T-helper 9 cell (primary cell): ENCODE measurements at regions not wholly inside any gene's neighbourhood (a gene's known extent, or its start where the extent isn't known, plus 50 kb on each side); places are given as distances from the start of the nearest gene placed in this dataset.

Experiments used
- DNase-seq: peaks from one replicate; pipeline ENCODE4 v3.0.0-alpha.2; 2020

DNA sequence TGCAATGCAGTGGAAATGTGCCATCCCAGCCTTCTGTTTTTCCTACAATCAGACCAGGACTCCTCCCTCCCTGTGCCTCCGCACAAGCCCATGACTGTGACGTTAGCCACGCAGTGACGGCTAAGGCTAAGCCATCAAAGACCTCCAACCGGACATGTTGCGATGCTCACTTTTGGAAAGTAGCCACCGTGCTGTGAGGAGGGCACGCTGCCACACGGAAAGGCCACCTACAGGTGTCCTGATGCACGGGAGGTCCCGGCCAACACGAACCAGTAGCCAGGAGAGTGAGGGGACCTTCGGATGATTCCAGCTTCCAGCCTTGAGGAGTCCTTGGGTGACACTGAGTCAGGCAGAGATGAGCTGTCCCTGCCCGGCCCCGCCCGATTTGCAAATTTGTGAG lies 53.9 kb downstream of the FOXL1 start:
- no peak for DNase-seq

DNA sequence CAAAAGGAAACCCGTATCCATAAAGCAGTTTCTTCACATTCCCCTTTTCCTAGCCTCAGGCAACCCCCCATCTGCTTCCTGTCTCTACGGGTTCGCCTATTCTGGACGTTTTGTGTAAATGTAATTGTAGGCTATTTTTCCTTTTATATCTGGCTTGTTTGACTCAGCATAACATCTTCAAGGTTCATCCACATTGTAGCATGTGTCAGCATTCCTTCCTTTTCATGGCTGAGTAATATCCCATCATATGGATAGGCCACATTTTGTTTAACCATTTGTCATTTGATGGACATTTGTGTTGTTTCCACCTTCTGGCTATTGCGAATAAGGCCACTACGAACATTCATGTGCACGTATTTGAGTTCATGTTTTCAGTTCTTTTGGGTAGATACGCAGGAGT lies 54.6 kb downstream of the FOXL1 start:
- no peak for DNase-seq

DNA sequence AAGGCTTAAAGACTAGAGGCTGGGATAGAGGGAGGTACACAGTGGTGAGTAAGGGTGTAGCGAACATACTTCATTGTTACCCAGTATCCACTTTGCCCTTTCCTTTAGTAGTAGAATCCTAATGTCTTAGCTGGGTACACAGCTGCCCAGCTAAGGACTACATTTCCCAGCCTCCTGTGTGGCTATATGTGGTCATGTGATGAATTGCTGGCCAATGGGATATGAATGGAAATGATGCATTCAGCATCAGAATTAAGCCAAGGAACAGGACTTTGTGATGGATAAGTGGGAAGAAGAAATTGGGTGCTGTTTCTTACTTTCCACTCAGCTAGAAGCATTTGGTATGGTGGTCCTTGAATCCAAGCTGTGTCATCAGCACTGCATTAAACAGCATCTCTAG lies 55.9 kb downstream of the FOXL1 start:
- DNase-seq = no peak

DNA sequence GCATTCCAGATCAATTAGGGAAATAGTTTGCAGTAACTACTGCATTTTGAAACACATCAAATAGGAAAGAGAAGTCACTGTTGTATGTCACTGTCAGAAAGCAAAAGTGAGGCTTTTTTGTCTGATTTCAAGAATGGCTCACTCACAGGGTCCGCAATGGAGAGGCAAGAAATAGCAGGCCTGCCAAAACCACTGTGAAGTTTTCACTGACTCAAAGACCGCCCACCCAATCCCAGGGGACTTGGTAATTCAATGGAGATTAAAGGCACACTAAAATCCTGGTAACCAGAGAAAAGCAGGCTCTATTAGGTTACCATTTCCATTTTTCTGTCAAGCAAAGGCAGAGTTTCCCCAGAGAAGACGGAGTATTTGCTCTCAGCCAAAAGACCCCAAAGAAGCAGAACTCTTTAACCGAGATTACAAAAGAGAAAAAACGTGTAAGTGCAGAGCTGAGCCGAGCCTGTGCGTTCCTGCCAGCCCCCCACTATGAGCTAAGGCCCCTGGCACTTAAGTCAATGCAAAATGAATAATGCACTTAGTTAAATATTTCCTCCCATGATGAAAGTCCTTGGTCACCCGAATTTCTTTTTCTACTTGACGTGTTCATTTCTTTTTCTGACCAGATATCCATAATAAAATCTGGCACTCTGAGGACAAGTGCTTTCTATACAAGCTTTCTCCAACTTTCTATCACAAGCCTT lies 57.0 kb downstream of the FOXL1 start:
- DNase-seq = no peak

DNA sequence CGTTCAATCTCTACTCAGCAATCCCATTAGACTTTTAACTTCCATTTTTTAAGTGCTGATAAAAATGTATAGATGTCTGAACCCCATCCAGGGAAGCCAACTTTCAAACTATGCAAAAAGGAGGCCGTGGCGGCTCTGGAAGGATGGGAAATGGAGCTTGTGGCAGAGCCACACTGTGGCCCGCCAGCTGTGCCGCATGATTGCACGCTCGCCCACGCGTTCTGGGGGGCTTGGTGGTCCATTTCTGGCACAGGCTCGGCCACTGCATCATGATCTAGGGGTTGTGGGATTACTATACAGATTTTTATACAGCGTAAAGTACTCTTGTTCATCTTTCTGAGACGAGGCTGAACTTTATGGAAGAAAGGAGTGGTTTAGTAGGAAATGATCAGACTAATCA lies 57.6 kb downstream of the FOXL1 start:
- DNase-seq = no peak

DNA sequence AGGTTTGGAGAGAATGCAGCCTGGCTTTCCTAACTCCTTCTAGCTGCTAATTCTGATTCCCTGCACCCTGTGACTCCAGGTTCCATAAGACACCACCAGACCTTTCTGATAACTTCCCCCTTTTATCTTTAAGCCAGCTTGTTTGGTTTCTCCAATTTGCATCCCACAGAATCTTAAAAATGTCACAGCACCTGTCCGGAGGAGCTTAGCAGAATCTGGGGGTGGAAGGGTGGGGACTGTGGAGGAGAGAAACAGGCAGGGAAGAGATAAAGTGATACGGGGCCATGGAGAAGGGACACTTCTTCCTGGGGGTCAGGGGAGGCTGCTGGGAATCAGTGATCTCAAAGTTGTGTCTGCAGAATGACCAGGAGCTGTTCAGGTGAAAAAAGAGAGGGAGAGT lies 59.4 kb downstream of the FOXL1 start:
- no peak for DNase-seq

DNA sequence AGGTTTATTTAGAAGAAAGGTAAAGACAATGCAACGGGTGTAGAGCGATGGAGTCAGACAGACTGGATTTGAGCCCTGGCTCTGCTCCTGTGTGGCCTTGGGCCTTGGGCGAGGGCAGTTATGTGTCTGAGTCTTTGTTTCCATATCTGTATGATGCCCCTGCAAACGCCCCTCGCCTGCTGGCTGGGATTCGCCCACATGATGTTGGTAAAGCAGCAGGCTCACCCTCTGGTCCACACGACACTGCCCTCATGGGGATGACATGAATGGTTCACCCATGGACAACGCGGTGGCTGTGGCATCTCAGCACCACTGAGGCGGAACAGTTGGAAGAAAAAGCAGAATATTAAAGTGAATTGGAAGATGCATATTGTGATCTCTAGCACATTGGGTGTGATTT lies 60.3 kb downstream of the FOXL1 start:
- DNase-seq = no peak

DNA sequence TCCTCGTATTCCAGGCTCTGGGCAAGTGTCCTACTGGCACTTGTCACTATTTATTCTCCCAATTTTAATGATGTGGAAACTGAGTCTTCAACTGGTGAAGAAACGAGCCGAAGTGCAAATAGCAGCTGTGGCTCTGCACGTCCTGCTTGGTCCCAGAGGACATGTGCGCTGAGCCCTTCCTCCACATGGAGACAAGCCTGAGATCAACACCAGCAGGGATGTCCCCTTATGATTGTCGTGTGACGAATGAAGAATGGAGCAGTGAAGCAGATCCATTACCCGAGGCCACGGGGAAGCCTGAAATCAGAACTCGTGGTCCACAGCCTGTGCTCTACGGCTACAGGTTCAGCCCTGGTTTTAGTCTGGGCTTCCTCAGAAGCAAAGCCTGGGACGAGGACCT lies 61.0 kb downstream of the FOXL1 start:
- DNase-seq = no peak

DNA sequence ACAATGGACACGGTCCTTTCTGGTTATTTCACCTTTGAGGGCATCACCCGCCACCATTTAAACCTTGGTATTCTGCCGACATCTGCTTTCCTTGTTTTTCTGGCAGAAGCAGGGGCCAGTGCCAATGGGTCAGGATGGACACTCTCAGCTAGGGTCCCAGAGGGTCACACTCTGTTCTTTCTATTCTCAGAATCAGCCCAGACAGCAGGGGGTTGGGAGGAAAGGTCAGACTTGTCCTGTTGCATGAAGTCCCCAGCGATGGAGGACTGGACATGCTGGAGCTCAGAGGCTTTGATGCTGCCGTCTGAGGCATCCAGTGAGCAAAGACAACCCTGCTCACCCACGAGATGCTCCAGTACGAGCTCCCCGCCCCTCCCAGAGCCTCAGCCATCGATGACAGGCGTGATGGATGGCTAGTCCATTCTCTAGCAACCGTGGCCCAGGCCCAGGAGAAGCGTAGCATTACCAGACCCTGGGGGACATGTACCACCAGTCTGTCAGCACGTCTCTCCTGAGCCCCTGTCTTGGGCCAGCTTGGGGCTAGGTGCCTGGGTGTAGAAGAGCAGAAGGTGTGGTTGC lies 62.0 kb downstream of the FOXL1 start:
- no peak for DNase-seq

DNA sequence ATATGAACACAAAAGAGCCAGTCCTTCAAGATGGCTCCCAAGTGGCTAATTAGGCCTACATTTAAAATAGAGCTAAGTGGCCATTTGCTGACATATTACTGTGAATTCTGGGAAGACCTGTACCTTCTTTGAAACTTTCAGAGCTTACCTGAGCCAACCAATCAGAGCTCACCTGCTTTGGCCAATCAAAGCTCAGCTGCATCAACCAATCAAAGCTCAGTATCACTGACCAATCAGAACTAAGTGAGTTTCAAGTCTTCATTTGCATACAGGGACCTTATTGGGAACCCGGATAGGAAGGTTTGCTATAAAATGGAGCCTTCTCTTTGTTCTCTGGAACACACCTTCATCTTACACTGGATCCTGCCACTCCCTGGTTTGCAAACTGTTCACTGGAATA lies 63.7 kb downstream of the FOXL1 start:
- no peak for DNase-seq

DNA sequence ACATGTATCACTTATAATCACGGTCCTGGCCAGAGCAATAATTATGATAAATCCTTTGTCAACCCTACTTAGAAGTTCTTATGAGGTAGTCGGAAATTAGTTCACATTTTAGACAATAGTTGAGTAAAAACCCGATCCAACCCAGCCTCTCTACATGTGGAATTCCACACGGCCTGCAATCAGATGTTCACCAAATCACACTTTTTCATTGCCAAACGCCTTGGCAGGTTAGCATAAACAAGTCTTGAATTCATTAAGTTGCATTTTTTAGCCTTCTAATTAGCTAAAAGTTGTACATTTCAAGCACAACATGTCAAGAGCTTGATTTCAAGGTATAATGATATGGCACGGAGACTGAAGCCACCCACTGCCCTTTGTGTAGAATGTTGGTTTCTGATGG lies 65.3 kb downstream of the FOXL1 start:
- no peak for DNase-seq

DNA sequence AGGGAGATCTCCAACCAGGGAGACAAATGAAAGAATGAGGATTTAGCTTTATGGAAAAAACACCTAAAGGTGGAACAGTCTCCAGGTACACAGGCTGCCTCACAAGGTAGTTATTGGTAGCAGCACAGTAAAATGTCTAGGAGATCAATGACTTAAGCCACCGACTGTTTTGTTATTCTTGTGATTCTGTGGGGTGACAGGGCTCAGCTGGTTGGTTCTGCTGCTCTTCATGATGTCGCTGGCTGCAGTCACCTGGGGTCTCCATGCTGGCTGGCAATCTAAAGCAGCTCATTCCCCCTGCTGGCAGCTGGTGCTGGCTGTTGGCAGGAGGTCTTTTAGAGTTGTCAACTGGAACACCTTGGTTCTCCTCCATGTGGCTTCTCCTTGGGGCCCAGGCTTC lies 69.2 kb downstream of the FOXL1 start:
- DNase-seq = no peak

DNA sequence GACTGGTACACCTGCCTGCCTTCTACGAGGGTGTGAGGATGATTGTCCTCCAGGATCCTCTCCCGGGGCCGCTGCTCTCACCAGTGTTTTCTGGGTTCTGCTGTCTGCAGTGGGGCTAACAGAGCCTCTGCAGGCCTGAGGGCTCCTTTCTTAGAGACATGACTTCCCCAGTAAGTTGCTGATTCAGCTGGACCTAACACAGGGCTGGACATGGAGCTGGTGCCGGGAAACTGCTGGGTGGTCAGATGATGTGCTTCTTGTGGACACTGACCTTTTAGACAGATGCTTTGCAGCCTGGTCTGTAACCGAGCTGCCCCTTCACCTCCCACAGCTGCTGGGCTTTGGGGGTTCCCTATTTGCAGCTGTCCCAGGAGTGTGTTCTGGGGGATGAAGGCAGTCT lies 71.5 kb downstream of the FOXL1 start:
- no peak for DNase-seq

DNA sequence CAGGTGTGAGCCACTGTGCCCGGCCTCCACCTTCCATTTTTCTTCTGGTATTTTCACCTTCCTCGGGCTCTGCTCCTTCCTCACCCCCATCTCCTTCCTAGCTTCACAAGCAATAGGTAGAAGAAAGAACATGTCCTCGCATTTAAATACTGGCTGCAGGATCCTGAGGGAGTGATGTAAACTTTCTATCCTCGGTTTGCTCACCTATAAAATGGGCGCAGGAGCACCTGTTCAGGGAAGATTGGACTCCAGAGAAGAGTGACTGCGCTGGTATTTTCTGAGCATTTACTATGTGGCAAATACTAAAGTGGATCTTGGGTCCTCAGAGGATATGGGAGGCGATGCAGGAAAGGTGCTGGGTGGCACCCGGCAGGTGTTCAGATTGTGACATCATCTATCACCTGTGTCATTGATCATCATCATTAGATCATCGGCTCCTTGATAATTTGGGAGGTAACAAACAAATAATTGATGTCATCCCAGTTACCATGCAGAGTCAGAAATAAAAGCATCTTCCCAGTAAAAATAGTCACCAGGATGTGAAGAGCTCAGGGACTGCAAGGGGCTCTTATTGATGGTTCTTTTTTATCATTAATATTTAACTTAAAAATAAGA lies 72.8 kb downstream of the FOXL1 start:
- DNase-seq = no peak

DNA sequence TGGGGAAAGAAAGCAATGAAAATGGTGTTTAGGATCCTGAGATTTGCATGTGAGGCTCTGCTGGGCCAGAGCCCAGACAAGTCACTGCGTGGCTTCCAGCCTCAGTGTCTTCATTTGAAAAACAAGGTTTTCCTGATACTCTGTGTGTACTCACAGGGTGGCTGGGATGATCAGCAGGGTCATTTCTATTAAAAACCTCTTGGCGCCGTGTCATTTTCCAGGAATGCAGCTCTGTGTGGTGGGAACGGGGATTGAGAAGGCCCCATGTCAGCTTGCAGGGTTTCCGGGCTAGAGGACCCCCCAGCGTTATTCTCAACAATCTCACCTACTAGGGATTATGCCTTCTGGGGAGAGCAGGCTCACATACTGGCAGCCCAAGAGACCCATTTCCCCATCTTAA lies 73.5 kb downstream of the FOXL1 start:
- no peak for DNase-seq

DNA sequence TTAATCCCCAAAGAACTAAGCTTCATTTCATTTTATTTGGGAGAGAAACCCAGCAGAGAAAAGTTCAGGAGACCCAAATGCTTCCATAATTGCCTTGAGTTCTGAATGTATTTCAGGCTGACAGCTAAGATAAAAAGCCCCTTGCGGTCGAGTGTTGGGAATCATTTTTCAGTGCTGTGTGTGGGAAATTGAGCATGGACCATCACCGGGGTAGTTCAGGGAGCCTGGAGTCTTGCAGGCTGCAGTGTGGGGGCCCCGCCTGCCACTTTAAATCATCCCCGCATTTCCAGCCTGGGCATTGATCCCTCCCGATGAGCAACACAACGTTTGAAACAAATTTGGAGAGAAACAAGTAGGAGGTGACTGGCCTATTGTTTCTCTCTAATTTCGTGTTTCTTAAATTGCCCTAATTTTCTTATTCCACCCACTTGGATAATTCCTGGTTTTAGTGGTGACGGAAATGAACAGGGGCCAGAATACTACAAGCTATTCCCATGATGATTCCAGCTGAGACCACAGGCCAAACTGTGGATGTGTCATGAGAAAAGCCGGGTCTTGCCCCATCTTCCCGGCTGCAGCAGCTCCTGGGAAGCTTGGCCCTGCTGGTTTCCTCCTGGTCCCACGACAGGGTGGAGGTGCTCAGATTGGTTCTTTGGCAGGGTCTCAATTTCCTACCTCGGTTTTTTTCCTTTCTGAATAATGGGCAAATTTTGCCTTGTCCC lies 75.1 kb downstream of the FOXL1 start:
- DNase-seq = no peak

DNA sequence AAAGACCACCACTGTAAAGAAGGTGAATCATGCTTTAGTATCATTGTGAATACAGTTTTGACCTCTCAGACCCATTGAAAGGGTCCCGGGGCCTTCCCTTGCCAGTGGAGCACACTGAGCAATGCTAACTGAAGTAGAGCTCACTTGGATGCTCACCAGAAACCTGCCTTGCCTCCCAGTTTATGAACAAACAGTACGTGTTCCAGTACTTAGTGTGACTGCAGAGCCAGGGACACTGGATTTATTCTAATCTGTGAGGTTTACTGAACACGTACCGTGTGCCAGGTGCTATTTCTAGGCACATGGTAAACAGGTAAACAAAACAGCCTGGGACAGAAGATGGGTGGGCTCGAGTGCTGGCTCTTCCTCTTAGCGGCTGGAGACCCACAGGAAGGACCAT lies 79.6 kb downstream of the FOXL1 start:
- no peak for DNase-seq

DNA sequence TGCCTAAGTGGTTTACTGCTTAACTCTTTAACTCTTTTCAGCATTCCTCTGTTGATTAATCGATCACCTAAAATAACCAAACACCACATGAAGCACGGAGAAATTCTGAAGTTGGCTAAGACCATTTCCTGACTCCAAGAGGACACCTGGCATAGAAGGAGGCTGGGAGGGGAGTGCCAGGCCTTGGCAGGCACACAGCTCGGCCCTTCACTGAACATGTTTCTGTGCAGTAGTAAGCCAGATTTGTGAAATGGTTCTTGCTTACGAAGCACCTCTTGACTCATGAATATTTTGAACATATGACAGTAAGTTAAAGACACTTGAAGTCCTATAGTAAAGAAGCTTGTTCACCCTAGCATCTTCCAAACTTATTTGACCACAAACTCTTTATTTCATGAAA lies 82.3 kb downstream of the FOXL1 start:
- DNase-seq = no peak

DNA sequence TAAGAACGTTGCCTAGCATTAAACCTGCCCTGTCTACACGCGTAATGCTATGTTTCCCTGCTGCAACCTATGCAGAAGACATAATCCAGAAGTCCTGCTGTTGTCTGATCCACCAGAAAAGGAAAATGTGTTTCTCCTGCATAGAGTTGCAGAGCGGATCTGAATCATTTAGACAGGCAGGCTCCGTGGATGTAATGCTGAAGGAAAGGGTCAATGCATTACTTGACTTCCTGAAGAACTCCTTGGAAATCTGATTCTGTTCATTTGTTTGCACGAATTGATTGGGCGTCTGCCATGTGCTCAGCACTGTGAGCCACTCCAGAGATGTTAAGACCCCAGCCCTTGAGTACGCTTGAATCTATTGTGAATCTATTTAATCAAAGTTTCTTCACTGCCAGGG lies 83.4 kb downstream of the FOXL1 start:
- no peak for DNase-seq

DNA sequence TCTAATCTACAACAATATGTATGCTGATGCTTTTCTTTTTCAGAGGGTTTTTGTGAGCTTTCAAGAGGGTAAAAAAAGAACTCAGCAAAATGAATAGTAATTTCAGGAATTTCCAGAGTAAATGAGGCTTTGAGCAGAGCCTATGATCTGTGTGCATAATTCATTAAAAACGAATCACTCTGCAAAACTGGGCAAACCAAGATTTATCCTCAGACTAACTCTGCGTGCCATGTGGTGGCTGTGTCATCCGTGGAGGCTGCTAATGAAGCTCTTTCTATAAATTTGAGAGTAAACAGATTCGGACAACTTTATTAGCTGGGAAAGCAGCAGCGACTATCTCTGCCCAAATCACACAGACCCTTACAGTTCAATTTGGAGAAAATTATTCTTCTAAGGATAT lies 83.8 kb downstream of the FOXL1 start:
- no peak for DNase-seq

DNA sequence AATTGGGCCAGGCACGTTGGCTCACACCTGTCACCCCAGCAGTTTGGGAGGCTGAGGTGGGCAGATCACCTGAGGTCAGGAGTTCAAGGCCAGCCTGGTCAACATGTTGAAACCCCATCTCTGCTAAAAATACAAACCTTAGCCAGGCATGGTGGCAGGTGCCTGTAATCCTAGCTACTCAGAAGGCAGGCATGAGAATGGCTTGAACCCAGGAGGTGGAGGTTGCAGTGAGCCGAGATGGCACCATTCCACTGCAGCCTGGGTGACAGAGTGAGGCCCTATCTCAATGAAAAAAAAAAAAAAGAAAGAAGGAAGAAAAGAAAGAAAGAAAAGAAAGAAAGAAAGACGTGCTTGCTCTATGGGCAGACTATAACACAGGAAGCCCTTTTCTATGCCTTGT lies 84.4 kb downstream of the FOXL1 start:
- no peak for DNase-seq

DNA sequence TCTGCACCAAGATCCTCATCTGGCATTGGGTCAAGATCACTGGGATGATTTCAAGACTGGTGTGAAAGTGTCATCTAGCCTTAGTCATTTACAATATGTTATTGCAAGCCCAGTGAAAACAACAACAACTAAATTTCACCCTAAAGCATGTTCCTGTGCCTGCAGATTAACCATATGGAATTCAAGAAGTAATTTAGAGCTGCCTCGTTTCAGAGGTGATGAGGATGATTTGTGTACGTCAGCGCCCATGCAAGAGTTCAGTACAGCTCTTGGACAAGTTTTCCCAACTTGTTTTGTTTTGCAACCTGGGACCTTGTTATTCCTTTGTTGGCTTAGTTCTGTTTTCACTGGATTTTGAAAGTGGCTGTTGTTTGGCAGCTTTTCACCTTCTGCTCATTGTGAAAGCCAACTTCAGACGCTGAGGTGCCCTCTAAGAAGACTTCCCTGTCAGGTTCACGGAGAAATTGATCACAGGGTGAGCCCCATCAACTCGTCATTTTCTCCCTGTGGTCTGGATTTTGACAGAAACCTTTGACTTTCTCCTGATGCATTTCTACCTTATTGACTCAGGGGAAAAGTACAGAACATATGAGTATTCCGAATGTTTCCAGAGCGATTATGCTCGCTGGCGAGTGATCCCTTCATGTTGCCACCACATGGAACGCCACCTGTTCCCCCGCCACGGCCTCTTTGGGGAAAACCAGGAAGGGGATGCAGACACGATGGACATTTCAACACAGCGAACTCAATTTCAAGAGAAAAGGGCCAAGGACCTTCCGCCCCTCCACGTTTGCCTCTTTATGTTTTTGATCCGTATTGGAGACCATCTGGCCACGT lies 85.6 kb downstream of the FOXL1 start:
- no peak for DNase-seq
